ENCODE measurements at regions not wholly inside any gene's neighbourhood (a gene's known extent, or its start where the extent isn't known, plus 50 kb on each side); places are given as distances from the start of the nearest gene placed in this dataset.

DNA sequence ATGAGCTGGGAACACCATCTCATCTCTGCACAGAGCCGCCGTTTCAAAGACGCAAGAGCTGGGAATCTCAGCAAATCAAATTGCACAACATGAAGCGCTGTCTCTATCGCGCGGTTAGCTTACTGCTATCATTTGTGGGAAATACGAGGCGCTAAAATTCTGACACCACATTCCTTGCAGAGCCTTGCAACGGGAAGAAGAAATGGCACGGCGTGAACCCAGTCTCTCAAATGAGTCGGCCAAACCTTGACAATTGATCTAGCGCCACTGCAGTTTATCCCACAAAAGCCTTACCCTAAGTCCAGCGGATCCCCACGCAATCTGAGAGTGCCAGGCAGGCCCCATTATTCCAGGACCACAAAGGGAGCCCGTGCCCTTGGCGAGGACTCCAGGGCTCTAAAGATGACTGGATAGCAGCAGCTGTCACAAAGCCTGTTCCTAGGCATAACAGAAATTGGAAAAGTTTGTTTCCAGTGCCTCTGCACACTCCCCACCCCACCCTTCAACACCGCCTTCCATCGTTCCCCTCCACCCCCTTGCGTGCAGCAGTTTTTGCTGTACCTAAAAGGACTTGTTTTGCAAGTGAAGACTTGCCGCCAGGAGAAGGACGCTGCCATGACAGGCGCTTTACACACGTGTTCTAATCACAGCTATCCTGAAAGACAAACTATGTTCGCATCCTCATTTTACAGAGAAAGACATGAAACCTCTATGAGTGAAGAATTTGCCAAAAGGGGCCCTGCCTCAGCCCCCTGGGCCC lies 252.4 kb downstream of the EIPR1 start:
- Mint-ChIP-seq H3K9me3 (no peaks in the 10 kb centered on the region), H3K27ac (no peak overlapping the region)
- TF ChIP-seq, protein P1, sequence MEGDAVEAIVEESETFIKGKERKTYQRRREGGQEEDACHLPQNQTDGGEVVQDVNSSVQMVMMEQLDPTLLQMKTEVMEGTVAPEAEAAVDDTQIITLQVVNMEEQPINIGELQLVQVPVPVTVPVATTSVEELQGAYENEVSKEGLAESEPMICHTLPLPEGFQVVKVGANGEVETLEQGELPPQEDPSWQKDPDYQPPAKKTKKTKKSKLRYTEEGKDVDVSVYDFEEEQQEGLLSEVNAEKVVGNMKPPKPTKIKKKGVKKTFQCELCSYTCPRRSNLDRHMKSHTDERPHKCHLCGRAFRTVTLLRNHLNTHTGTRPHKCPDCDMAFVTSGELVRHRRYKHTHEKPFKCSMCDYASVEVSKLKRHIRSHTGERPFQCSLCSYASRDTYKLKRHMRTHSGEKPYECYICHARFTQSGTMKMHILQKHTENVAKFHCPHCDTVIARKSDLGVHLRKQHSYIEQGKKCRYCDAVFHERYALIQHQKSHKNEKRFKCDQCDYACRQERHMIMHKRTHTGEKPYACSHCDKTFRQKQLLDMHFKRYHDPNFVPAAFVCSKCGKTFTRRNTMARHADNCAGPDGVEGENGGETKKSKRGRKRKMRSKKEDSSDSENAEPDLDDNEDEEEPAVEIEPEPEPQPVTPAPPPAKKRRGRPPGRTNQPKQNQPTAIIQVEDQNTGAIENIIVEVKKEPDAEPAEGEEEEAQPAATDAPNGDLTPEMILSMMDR (IDR thresholded peaks at IDR 0.05) = no peak

DNA sequence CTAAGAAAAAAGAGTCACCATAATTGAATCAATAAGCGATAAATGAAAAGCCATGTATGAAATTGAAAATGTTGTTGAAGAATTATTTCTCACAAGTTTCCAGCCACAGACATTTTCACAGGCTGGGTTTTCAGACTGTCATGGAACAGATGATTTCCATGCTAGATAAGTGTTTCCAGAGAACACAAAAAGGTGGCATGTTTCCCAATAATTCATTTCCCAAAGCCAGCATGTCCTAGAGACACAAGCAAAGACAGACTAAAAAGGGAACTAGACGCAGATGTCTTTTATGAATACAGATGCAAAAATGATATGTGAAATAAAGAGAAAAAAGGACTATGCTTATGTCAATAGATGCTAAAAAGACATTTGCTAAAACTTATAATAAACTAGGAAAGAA lies 255.1 kb downstream of the EIPR1 start:
- no peak for DNase-seq
- TF ChIP-seq, protein P1 (IDR thresholded peaks at IDR 0.05) = no peak
- no peaks in the 10 kb centered on the region for H3K36me3 Mint-ChIP-seq (ENCODE audit: low read depth)

More for the DNA sequence above, 252.4 kb downstream of the EIPR1 start:
- Mint-ChIP-seq H3K4me3 (no peak overlapping the region), H3K4me1 (ENCODE audit: low read depth) (peaks cover 21% of the 10 kb centered on the region), H3K36me3 (ENCODE audit: low read depth) (no peaks in the 10 kb centered on the region), H3K27me3 (ENCODE audit: insufficient read depth) (peaks cover 6% of the 10 kb centered on the region)
- DNase-seq = no peak

DNA sequence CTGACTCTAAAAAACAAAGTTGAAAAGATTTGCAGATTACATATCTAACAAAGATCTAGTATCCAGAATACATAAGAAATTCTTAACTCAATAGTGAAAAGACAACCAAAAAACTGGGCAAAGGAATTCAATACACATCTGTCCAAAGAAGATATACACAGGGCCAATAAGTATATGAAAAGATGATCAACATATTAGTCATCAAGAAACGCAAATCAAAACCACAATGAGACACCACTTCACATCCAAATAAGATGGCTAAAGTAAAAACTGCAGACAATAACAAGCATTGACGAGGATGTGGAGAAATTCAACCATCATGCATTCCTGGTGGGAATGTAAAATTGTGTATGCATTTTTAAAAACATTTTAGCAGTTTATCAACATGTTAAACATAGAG lies 256.0 kb downstream of the EIPR1 start:
- DNase-seq = no peak
- H3K4me1 Mint-ChIP-seq (ENCODE audit: low read depth) = peaks cover 10% of the 10 kb centered on the region
- H3K27me3 Mint-ChIP-seq (ENCODE audit: insufficient read depth) = peaks cover 4% of the 10 kb centered on the region
- no peaks in the 10 kb centered on the region for H3K36me3 Mint-ChIP-seq (ENCODE audit: low read depth)
- no peak overlapping the region for H3K27ac Mint-ChIP-seq
- H3K9me3 Mint-ChIP-seq = no peaks in the 10 kb centered on the region
- TF ChIP-seq, protein P1 (IDR thresholded peaks at IDR 0.05) = no peak
- H3K4me3 Mint-ChIP-seq = no peak overlapping the region

More for the DNA sequence above, 255.1 kb downstream of the EIPR1 start:
- no peaks in the 10 kb centered on the region for H3K9me3 Mint-ChIP-seq
- H3K27ac Mint-ChIP-seq = no peak overlapping the region
- no peak overlapping the region for H3K4me3 Mint-ChIP-seq
- H3K27me3 Mint-ChIP-seq (ENCODE audit: insufficient read depth) = peaks cover 4% of the 10 kb centered on the region
- peaks cover 19% of the 10 kb centered on the region for H3K4me1 Mint-ChIP-seq (ENCODE audit: low read depth)

DNA sequence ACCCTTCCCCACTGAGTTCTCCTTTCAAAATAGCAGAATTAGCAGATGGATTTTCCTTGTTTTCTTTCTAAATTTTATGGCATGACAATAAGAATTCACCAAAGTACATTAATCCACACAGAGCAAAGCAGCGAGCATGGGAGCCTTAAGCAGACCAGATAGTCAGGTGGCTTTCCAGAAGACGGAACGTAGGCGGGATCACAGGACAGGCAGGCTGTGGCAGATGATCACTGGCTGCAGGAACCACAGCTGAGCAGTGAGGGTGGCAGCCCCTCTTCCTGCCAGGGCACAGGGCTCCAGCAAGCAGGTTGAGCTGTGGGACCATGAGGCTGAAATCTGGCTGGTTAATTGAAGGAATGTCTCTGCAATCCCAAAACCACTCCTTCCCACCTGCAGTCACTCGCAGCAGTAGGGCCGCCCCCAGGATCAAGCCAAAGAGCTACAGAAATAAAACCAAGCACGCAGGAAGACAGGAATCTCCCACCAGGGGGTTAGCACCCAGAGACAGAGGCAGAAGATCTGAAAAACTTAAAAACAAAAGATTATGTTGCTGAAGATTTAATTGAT lies 259.9 kb downstream of the EIPR1 start:
- Mint-ChIP-seq H3K4me3 (no peak overlapping the region), H3K27me3 (ENCODE audit: insufficient read depth) (peaks cover 6% of the 10 kb centered on the region), H3K36me3 (ENCODE audit: low read depth) (no peaks in the 10 kb centered on the region), H3K27ac (no peak overlapping the region), H3K4me1 (ENCODE audit: low read depth) (peaks cover 6% of the 10 kb centered on the region; the same call in 1 of the 2 replicates), H3K9me3 (no peaks in the 10 kb centered on the region; the same call in 1 of the 2 replicates)
- TF ChIP-seq, protein P1 (IDR thresholded peaks at IDR 0.05) = no peak
- no peak for DNase-seq

DNA sequence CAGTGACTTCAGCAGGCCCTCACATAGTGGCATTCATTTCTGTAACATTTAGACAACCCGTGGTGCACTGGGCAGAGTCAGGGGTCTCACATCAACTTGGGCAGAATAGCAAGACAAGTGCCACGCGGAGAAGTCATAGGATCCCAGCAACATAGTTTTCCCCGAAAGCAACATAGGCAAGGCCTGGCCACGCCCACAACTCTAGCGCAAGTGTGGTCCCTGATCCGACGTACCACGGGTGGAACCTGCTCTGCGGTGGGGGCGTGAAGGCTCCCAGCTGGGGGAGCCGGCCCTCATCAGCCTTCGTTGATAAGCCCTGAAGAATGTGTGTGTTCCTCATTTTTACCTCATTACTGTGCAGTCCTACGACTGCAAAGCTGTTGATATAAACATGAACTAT lies 261.2 kb downstream of the EIPR1 start:
- no peaks in the 10 kb centered on the region; the same call in 1 of the 2 replicates for H3K9me3 Mint-ChIP-seq
- no peak overlapping the region for H3K4me3 Mint-ChIP-seq
- peaks cover 2% of the 10 kb centered on the region; the same call in 1 of the 2 replicates for H3K4me1 Mint-ChIP-seq (ENCODE audit: low read depth)
- H3K27me3 Mint-ChIP-seq (ENCODE audit: insufficient read depth) = peaks cover 6% of the 10 kb centered on the region
- TF ChIP-seq, protein P1 (IDR thresholded peaks at IDR 0.05) = no peak
- H3K27ac Mint-ChIP-seq = no peak overlapping the region
- no peak for DNase-seq
- no peaks in the 10 kb centered on the region for H3K36me3 Mint-ChIP-seq (ENCODE audit: low read depth)

Data from HFFc6 (cell line).